Kidney epithelial cell (primary cell): ENCODE measurements at regions not wholly inside any gene's neighbourhood (a gene's known extent, or its start where the extent isn't known, plus 50 kb on each side); places are given as distances from the start of the nearest gene placed in this dataset.
"Not testable (repeated sequence)": the region's sequence is repeated elsewhere in the genome, so short reads cannot be mapped to it uniquely, and the experiment has no call there.

Experiments used
- DNase-seq: peaks from one replicate; pipeline ENCODE4 v3.0.0-alpha.2; 2010; ENCODE audit warnings: low read depth
- H3K27me3 ChIP-seq: 2 replicates; pipeline ENCODE4 v1.6.0; 2011; ENCODE audit warnings: low read length; ENCODE audit not compliant: control insufficient read depth, insufficient read depth
- H3K36me3 ChIP-seq: 2 replicates; pipeline ENCODE4 v1.5.1; 2011; ENCODE audit warnings: low read length; ENCODE audit not compliant: control insufficient read depth, insufficient read depth
- H3K4me3 ChIP-seq: 2 replicates; pipeline ENCODE4 v1.5.1; 2011; ENCODE audit warnings: low read depth, mild to moderate bottlenecking, control low read depth, low read length
- TF ChIP-seq, protein P1 (sequence below): IDR thresholded peaks from 2 replicates; pipeline ENCODE4 v1.5.1; 2011; ENCODE audit warnings: mild to moderate bottlenecking, moderate library complexity, low read length, control low read depth, inconsistent platforms; ENCODE audit not compliant: insufficient read depth, poor library complexity, severe bottlenecking

DNA sequence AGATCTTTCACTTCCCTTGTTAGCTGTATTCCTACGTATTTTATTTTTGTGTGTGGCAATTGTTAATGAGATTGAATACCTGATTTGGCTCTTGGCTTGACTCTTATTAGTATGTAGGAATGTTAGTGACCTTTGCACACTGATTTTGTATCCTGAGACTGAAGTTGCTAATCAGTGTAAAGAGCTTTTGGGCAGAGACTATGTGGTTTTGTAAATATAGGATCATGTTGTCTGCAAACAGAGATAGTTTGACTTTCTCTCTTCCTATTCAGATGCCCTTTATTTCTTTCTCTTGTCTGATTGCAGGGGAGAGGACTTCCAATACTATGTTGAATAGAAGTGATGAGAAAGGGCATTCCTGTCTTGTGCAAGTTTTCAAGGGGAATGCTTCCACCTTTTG is 160.3 kb upstream of the PCDH20 start:
- H3K4me3 ChIP-seq = no peak overlapping the region
- no peak for DNase-seq
- H3K27me3 ChIP-seq = no peaks in the 10 kb centered on the region
- H3K36me3 ChIP-seq = no peaks in the 10 kb centered on the region
- TF ChIP-seq, protein P1, sequence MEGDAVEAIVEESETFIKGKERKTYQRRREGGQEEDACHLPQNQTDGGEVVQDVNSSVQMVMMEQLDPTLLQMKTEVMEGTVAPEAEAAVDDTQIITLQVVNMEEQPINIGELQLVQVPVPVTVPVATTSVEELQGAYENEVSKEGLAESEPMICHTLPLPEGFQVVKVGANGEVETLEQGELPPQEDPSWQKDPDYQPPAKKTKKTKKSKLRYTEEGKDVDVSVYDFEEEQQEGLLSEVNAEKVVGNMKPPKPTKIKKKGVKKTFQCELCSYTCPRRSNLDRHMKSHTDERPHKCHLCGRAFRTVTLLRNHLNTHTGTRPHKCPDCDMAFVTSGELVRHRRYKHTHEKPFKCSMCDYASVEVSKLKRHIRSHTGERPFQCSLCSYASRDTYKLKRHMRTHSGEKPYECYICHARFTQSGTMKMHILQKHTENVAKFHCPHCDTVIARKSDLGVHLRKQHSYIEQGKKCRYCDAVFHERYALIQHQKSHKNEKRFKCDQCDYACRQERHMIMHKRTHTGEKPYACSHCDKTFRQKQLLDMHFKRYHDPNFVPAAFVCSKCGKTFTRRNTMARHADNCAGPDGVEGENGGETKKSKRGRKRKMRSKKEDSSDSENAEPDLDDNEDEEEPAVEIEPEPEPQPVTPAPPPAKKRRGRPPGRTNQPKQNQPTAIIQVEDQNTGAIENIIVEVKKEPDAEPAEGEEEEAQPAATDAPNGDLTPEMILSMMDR = no peak

DNA sequence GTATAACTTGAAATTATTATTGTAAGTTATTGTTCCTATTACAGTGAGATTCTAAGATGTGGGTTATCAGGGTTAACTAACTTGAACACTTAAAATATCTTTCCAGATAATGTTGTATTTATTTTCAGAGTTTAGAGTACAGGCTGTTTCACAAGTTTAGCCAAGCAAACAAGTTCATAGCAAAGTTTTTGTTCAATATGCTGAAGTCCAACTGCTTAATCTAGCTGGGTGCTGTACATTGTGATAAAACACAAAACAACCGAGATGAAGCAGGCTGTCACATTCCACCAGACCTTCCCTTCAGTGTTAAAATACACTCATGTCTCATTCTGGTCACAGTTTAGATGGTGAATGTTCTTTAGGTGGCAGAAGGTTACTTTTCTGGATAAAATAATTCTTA is 148.0 kb upstream of the PCDH20 start:
- H3K27me3 ChIP-seq = no peaks in the 10 kb centered on the region
- H3K4me3 ChIP-seq = no peak overlapping the region
- DNase-seq = no peak
- H3K36me3 ChIP-seq = no peaks in the 10 kb centered on the region
- TF ChIP-seq, protein P1 = no peak

DNA sequence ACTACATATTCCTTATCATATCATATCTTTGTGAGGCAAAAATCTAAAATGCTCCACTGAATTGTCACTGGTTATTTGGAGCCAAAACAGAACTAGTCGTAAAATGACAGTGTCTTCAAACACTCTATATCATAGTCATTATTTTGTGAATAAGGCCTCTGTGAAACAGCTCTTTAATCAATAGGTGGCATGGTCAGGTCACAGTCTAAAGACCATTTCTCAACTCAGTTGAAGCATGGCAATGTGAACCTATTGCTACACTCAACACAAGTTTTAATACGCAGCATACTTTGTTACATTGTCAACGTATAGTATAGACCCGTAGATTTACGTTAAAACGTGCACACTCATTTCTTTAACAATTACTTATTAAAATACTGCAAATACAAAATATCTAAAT is 131.3 kb upstream of the PCDH20 start:
- Histone ChIP-seq H3K27me3 (no peaks in the 10 kb centered on the region), H3K36me3 (no peaks in the 10 kb centered on the region), H3K4me3 (no peak overlapping the region)
- no peak for DNase-seq
- TF ChIP-seq, protein P1 = no peak

DNA sequence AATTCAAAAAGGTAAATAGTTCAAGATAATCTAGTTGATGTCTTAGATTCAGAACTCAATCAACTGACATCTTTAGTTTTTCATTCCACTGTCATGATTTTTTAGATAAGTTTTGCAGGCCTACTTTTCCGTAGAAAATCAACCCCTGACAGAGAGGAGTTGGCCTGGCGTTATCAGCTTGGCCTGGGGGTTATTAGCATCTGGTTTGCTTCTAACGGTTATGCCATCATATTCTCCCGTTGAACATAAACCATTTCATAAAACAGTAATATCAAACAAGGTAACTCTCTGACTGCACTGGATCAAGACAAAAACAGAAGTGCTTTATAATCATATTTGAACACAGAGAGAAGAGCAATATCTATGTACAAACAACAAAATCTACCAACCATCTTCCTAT is 130.8 kb upstream of the PCDH20 start:
- DNase-seq = no peak
- Histone ChIP-seq H3K4me3 (no peak overlapping the region), H3K36me3 (no peaks in the 10 kb centered on the region), H3K27me3 (no peaks in the 10 kb centered on the region)
- TF ChIP-seq, protein P1 = no peak

DNA sequence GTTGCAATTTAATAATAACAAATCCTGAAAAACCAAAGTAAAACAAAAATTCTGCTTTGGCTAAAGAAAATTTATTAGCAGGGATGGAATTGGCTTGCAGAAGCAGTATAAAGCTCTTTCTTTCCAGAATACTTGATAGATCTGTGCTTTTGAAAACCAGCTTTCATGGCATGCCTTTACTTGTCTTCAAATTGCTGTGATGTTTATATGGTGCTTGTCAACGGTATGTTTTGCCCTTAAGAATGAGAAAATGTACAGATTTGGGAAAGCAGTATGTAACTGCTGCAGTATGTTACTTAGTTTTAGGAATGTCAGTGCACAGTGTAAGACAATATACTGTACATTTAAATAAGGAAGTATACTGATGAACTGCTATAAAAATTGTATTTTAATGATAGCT is 120.8 kb upstream of the PCDH20 start:
- H3K4me3 ChIP-seq = no peak overlapping the region
- H3K36me3 ChIP-seq = no peaks in the 10 kb centered on the region
- TF ChIP-seq, protein P1 = no peak
- H3K27me3 ChIP-seq = no peaks in the 10 kb centered on the region
- no peak for DNase-seq

DNA sequence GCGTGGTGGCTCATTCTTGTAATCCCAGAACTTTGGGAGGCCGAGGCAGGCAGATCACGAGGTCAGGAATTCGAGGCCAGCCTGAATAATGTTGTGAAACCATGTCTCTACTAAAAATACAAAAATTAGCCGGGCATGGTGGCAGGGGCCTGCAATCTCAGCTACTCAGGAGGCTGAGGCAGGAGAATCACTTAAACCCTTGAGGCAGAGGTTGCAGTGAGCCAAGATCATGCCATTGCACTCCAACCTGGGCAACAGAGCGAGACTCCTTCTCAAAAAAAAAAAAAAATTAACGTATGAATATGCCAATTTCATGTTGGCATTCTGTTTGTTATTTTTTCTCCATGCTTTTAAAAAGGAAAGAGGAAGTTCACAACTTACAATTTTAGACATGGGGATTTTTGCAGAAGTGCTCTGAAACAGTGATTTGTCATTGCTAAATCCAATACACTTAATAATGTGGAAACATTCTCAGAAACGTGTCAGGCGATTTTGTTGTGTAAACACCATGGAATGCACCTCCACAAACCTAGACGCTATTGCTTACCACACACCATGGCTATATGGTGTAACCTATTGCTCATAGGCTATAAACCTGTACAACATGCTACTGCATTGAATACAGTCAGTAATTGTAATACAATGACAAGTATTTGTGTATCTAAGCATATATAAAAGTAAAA is 115.9 kb upstream of the PCDH20 start:
- no peak overlapping the region for H3K4me3 ChIP-seq
- H3K27me3 ChIP-seq = no peaks in the 10 kb centered on the region
- no peak for DNase-seq
- TF ChIP-seq, protein P1 = no peak
- H3K36me3 ChIP-seq = no peaks in the 10 kb centered on the region

DNA sequence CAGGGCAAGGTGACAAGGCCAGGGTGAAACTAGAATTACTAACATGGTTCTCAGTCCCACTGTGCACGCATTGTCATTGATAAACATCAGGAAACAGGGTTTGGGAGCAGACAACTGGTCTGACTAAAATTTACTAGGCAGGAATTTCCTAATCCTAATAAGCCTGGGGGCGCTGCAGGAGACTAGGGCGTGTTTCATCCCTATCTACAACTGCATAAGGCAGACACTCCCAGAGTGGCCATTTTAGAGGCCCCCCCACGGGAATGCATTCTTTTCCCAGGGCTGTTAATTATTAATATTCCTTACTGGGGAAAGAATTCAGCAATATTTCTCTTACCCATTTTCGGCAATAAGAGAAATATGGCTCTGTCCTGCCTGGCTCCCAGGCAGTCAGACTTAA is 103.6 kb upstream of the PCDH20 start:
- not testable (repeated sequence) for H3K27me3 ChIP-seq

More for the DNA sequence above, 103.6 kb upstream of the PCDH20 start:
- H3K36me3 ChIP-seq, H3K4me3 ChIP-seq, DNase-seq: not testable (repeated sequence)
